Cardiac septum (tissue), 1 donor: ENCODE measurements at regions not wholly inside any gene's neighbourhood (a gene's known extent, or its start where the extent isn't known, plus 50 kb on each side); places are given as distances from the start of the nearest gene placed in this dataset.

Source experiments
- DNase-seq: peaks from one replicate; pipeline ENCODE4 v3.0.0-alpha.2; 2020; ENCODE audit warnings: low spot score
- intact Hi-C: fragments of 100-400 bp; cut with DNase I; formaldehyde crosslinking; loops from one replicate; pipeline ENCODE4 v1.14.0; 2022
- donor health status: DM: no; HTN: no; CAD: no.

GRCh38 chr12:38138225-38139221, 178.1 kb upstream of the ALG10B start:
- DNase-seq = no peak
- intact Hi-C loops = loop anchor here (5.0 kb wide), 1 partner anchor 179 kb away; the partner anchor contains the start of gene ALG10B

GRCh38 chr12:38139456-38139855, 177.1 kb upstream of the ALG10B start:
- no peak for DNase-seq
- intact Hi-C loops = loop anchor here (5.0 kb wide), 1 partner anchor 178 kb away; the partner anchor contains the start of gene ALG10B

GRCh38 chr12:38141239-38141638, 175.3 kb upstream of the ALG10B start:
- DNase-seq = no peak
- intact Hi-C loops = no loop called here

- no peak for DNase-seq
- intact Hi-C loops = no loop called here
Observed at GRCh38 chr12:38141861-38142260, 174.7 kb upstream of the ALG10B start.

- no peak for DNase-seq
- intact Hi-C loops = no loop called here
Observed at GRCh38 chr12:38142974-38143373, 173.6 kb upstream of the ALG10B start.

- DNase-seq = no peak
- intact Hi-C loops = no loop called here
Observed at GRCh38 chr12:38144049-38144448, 172.5 kb upstream of the ALG10B start.

GRCh38 chr12:38144601-38145436, 171.8 kb upstream of the ALG10B start:
- intact Hi-C loops = no loop called here
- no peak for DNase-seq

- DNase-seq = no peak
- intact Hi-C loops = no loop called here
Observed at GRCh38 chr12:38149395-38150073, 167.0 kb upstream of the ALG10B start.

- no peak for DNase-seq
- intact Hi-C loops = no loop called here
Observed at GRCh38 chr12:38151991-38152700, 164.4 kb upstream of the ALG10B start.

- intact Hi-C loops = no loop called here
- no peak for DNase-seq
Observed at GRCh38 chr12:38152816-38153736, 163.5 kb upstream of the ALG10B start.

GRCh38 chr12:38153737-38154061, 162.9 kb upstream of the ALG10B start:
- intact Hi-C loops = no loop called here
- DNase-seq = no peak

- intact Hi-C loops = no loop called here
- DNase-seq = no peak
Observed at GRCh38 chr12:38154096-38155019, 162.2 kb upstream of the ALG10B start.

- DNase-seq = no peak
- intact Hi-C loops = no loop called here
Observed at GRCh38 chr12:38155020-38155395, 161.6 kb upstream of the ALG10B start.

- no peak for DNase-seq
- intact Hi-C loops = no loop called here
Observed at GRCh38 chr12:38155526-38156496, 160.8 kb upstream of the ALG10B start.

GRCh38 chr12:38156497-38157245, 159.9 kb upstream of the ALG10B start:
- DNase-seq = no peak
- intact Hi-C loops = no loop called here
